GM12878 (cell line): ENCODE measurements at regions not wholly inside any gene's neighbourhood (a gene's known extent, or its start where the extent isn't known, plus 50 kb on each side); places are given as distances from the start of the nearest gene placed in this dataset.

Experiments used
- BCL11A ChIP-seq: IDR thresholded peaks from 2 replicates; pipeline ENCODE4 v1.6.1; 2011; ENCODE audit warnings: low read depth, low read length
- CTCF ChIP-seq, 3 experiments: IDR thresholded peaks in 2 of 3; conservative IDR thresholded peaks in 1 of 3; 2 replicates each; pipeline ENCODE4 v1.5.1; 2011; ENCODE audit warnings: low read depth in 3 of 3, low read length in 3 of 3, mild to moderate bottlenecking in 3 of 3, control low read depth in 2 of 3, moderate library complexity in 2 of 3, inconsistent platforms in 1 of 3, mixed read lengths in 1 of 3; ENCODE audit not compliant: control insufficient read depth in 2 of 3, insufficient read depth in 1 of 3; ENCODE audit errors: extremely low read depth in 1 of 3
- EP300 ChIP-seq, 2 experiments: fragments of 150-350 bp in 1 of 2; IDR thresholded peaks; 2 replicates each; pipeline ENCODE4 v1.6.1; 2011 to 2012; ENCODE audit warnings: low read depth in 2 of 2, low read length in 2 of 2, borderline replicate concordance in 1 of 2, improper control_type of control experiment in 1 of 2, inconsistent platforms in 1 of 2; ENCODE audit not compliant: control insufficient read depth in 1 of 2
- EZH2 ChIP-seq: IDR thresholded peaks from 2 replicates; pipeline ENCODE4 v1.6.1; 2012; ENCODE audit warnings: low read depth, mild to moderate bottlenecking, control low read depth, inconsistent platforms, low read length, borderline replicate concordance; ENCODE audit not compliant: control insufficient read depth
- MXI1 ChIP-seq: fragments of 150-350 bp; IDR thresholded peaks from 2 replicates; pipeline ENCODE4 v1.6.1; 2011; ENCODE audit warnings: low read depth, mild to moderate bottlenecking, inconsistent platforms, low read length, improper control_type of control experiment
- TAF1 ChIP-seq: IDR thresholded peaks from 2 replicates; pipeline ENCODE4 v1.6.1; 2011; ENCODE audit warnings: mild to moderate bottlenecking, low read depth, low read length, borderline replicate concordance

DNA sequence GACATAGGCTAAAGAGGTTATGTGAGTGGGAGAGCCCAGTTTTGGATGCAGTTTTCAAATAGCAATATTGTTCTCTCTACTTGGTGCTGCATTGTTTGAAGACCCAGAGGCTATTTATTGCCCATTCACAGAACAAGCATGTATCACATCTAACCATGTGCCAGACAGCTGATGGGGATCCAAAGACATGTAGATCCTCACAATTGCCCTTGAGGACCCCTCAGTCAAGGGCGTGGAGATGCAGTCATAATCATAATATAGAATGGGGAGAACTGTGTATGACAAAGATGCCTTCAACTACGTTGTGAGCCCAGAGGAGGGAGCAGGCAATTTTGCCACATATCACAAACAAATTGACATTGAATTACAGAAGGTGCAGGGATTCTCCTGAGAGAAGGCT is 70.5 kb downstream of the NHLRC3 start:
- no peak for TF ChIP-seq EP300 (IDR thresholded peaks at IDR 0.05; ENCODE audit: borderline replicate concordance in 1 of 2, control insufficient read depth in 1 of 2, low read depth in 2 of 2, low read length in 2 of 2)
- TF ChIP-seq EZH2: no peak
- TF ChIP-seq CTCF (IDR thresholded peaks at IDR 0.05 in 2 of 3, conservative IDR thresholded peaks at IDR 0.05 in 1 of 3; ENCODE audit: control insufficient read depth in 2 of 3, extremely low read depth in 1 of 3, insufficient read depth in 1 of 3, low read depth in 3 of 3, low read length in 3 of 3): no peak
- no peak for TF ChIP-seq TAF1
- TF ChIP-seq BCL11A: no peak
- TF ChIP-seq MXI1: no peak
